ENCODE measurements at regions not wholly inside any gene's neighbourhood (a gene's known extent, or its start where the extent isn't known, plus 50 kb on each side); places are given as distances from the start of the nearest gene placed in this dataset.

- TF ChIP-seq, protein P1, sequence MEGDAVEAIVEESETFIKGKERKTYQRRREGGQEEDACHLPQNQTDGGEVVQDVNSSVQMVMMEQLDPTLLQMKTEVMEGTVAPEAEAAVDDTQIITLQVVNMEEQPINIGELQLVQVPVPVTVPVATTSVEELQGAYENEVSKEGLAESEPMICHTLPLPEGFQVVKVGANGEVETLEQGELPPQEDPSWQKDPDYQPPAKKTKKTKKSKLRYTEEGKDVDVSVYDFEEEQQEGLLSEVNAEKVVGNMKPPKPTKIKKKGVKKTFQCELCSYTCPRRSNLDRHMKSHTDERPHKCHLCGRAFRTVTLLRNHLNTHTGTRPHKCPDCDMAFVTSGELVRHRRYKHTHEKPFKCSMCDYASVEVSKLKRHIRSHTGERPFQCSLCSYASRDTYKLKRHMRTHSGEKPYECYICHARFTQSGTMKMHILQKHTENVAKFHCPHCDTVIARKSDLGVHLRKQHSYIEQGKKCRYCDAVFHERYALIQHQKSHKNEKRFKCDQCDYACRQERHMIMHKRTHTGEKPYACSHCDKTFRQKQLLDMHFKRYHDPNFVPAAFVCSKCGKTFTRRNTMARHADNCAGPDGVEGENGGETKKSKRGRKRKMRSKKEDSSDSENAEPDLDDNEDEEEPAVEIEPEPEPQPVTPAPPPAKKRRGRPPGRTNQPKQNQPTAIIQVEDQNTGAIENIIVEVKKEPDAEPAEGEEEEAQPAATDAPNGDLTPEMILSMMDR (IDR thresholded peaks at IDR 0.05): no peak
- no peak for TF ChIP-seq POLR2A (IDR thresholded peaks at IDR 0.05)
Measured at GRCh38 chr3:21062831-21063294, 688.1 kb downstream of the ZNF385D start.

Measured in testis (tissue), 2 donors.